HG02610 (cell line): ENCODE measurements at regions not wholly inside any gene's neighbourhood (a gene's known extent, or its start where the extent isn't known, plus 50 kb on each side); places are given as distances from the start of the nearest gene placed in this dataset.

Experiments used
- ATAC-seq: cut with Tn5 transposase; IDR thresholded peaks from one replicate; pipeline ENCODE4 v1.9.1; 2021; ENCODE audit warnings: mild to moderate bottlenecking, moderate library complexity; ENCODE audit not compliant: unreplicated experiment

GRCh38 chr3:161987933-161988332, 491.3 kb downstream of the OTOL1 start:
- ATAC-seq: no peak

GRCh38 chr3:161989012-161989411, 492.4 kb downstream of the OTOL1 start:
- ATAC-seq: no peak

- ATAC-seq: no peak
Measured at GRCh38 chr3:161990036-161990435, 493.4 kb downstream of the OTOL1 start.

GRCh38 chr3:161991901-161992540, 495.4 kb downstream of the OTOL1 start:
- ATAC-seq: no peak

GRCh38 chr3:161999846-162000245, 503.2 kb downstream of the OTOL1 start:
- no peak for ATAC-seq

- no peak for ATAC-seq
Measured at GRCh38 chr3:162007722-162008121, 511.1 kb downstream of the OTOL1 start.

- ATAC-seq: no peak
Measured at GRCh38 chr3:162012633-162013032, 516.0 kb downstream of the OTOL1 start.

- no peak for ATAC-seq
Measured at GRCh38 chr3:162014284-162014683, 517.7 kb downstream of the OTOL1 start.

- ATAC-seq: no peak
Measured at GRCh38 chr3:162015856-162016255, 519.2 kb downstream of the OTOL1 start.

- ATAC-seq: no peak
Measured at GRCh38 chr3:162019817-162020216, 523.2 kb downstream of the OTOL1 start.

GRCh38 chr3:162021206-162021605, 524.6 kb downstream of the OTOL1 start:
- ATAC-seq: no peak

GRCh38 chr3:162022911-162023310, 526.3 kb downstream of the OTOL1 start:
- ATAC-seq: no peak

GRCh38 chr3:162029736-162030135, 533.1 kb downstream of the OTOL1 start:
- ATAC-seq: no peak

- ATAC-seq: no peak
Measured at GRCh38 chr3:162034368-162034767, 537.8 kb downstream of the OTOL1 start.

- no peak for ATAC-seq
Measured at GRCh38 chr3:162041622-162042021, 545.0 kb downstream of the OTOL1 start.

GRCh38 chr3:162052636-162053035, 556.0 kb downstream of the OTOL1 start:
- ATAC-seq: no peak

- ATAC-seq: no peak
Measured at GRCh38 chr3:162072656-162073164, 576.1 kb downstream of the OTOL1 start.

- no peak for ATAC-seq
Measured at GRCh38 chr3:162073422-162073975, 576.9 kb downstream of the OTOL1 start.

- ATAC-seq: no peak
Measured at GRCh38 chr3:162077108-162077507, 580.5 kb downstream of the OTOL1 start.

GRCh38 chr3:162082516-162082915, 585.9 kb downstream of the OTOL1 start:
- ATAC-seq: no peak

- no peak for ATAC-seq
Measured at GRCh38 chr3:162087361-162087760, 590.8 kb downstream of the OTOL1 start.

- no peak for ATAC-seq
Measured at GRCh38 chr3:162092751-162093150, 596.1 kb downstream of the OTOL1 start.

GRCh38 chr3:162094301-162094700, 597.7 kb downstream of the OTOL1 start:
- ATAC-seq: no peak
